ENCODE measurements at regions not wholly inside any gene's neighbourhood (a gene's known extent, or its start where the extent isn't known, plus 50 kb on each side); places are given as distances from the start of the nearest gene placed in this dataset.

GRCh38 chr2:123912171-123912570 lies 112.9 kb upstream of the CNTNAP5 start (continued):
- no peak for TF ChIP-seq ATF6 (CRISPR knock-in tag; IDR thresholded peaks at IDR 0.05)
- TF ChIP-seq NR3C1 (CRISPR knock-in tag; conservative IDR thresholded peaks at IDR 0.05; ENCODE audit: low read depth), result no peak
- TF ChIP-seq SP1 (CRISPR knock-in tag; conservative IDR thresholded peaks at IDR 0.05), result no peak

- ChIA-PET CTCF (no interaction called here), POLR2A (no interaction called here)
- no peak overlapping the region for H3K27ac Mint-ChIP-seq
- TF ChIP-seq HMGA2 (CRISPR knock-in tag; IDR thresholded peaks at IDR 0.05), result no peak
- TF ChIP-seq MXD4 (CRISPR knock-in tag; IDR thresholded peaks at IDR 0.05; ENCODE audit: borderline replicate concordance), result no peak
- no peak for TF ChIP-seq E2F1 (CRISPR knock-in tag; IDR thresholded peaks at IDR 0.05)
- no peak for TF ChIP-seq FOXP1 (CRISPR knock-in tag; IDR thresholded peaks at IDR 0.05; ENCODE audit: borderline replicate concordance)
- no peak for TF ChIP-seq ZBTB43 (CRISPR knock-in tag; IDR thresholded peaks at IDR 0.05)
- no peak for TF ChIP-seq ATF1 (CRISPR knock-in tag; IDR thresholded peaks at IDR 0.05)
- TF ChIP-seq ATF6 (CRISPR knock-in tag; IDR thresholded peaks at IDR 0.05), result no peak
- no peak for TF ChIP-seq ZNF425 (CRISPR knock-in tag; conservative IDR thresholded peaks at IDR 0.05)
- TF ChIP-seq ZBTB21 (CRISPR knock-in tag; IDR thresholded peaks at IDR 0.05; ENCODE audit: borderline replicate concordance), result no peak
- TF ChIP-seq ZSCAN18 (CRISPR knock-in tag; IDR thresholded peaks at IDR 0.05), result no peak
- TF ChIP-seq ZNF671 (CRISPR knock-in tag; IDR thresholded peaks at IDR 0.05), result no peak
- TF ChIP-seq GTF2I (CRISPR knock-in tag; conservative IDR thresholded peaks at IDR 0.05), result no peak
- no peak for TF ChIP-seq ZNF232 (CRISPR knock-in tag; IDR thresholded peaks at IDR 0.05)
- no peak for TF ChIP-seq ZNF138 (CRISPR knock-in tag; conservative IDR thresholded peaks at IDR 0.05)
- no peak for TF ChIP-seq IRF1 (CRISPR knock-in tag; IDR thresholded peaks at IDR 0.05)
- no peak for TF ChIP-seq EMX1 (CRISPR knock-in tag; IDR thresholded peaks at IDR 0.05)
- TF ChIP-seq OVOL2 (CRISPR knock-in tag; IDR thresholded peaks at IDR 0.05; ENCODE audit: borderline replicate concordance), result no peak
- no peak for TF ChIP-seq AR (CRISPR knock-in tag; IDR thresholded peaks at IDR 0.05)
- no peak for TF ChIP-seq JUN (CRISPR knock-in tag; IDR thresholded peaks at IDR 0.05)
- no peak for TF ChIP-seq MAX (CRISPR knock-in tag; IDR thresholded peaks at IDR 0.05)
- no peaks in the 10 kb centered on the region for H3K36me3 Mint-ChIP-seq
- H3K4me3 Mint-ChIP-seq, result no peak overlapping the region
- peaks cover 5% of the 10 kb centered on the region for H3K27me3 Mint-ChIP-seq (ENCODE audit: low read depth)
- DNase-seq (ENCODE audit: low spot score) (no peak), ATAC-seq (no peak)
- no peaks in the 10 kb centered on the region for H3K9me3 Mint-ChIP-seq
- H3K4me1 Mint-ChIP-seq, result peaks cover 12% of the 10 kb centered on the region
Observed at GRCh38 chr2:123913143-123913735, 111.8 kb upstream of the CNTNAP5 start.

Measured in WTC11 (cell line).